ENCODE measurements at regions not wholly inside any gene's neighbourhood (a gene's known extent, or its start where the extent isn't known, plus 50 kb on each side); places are given as distances from the start of the nearest gene placed in this dataset.

DNA sequence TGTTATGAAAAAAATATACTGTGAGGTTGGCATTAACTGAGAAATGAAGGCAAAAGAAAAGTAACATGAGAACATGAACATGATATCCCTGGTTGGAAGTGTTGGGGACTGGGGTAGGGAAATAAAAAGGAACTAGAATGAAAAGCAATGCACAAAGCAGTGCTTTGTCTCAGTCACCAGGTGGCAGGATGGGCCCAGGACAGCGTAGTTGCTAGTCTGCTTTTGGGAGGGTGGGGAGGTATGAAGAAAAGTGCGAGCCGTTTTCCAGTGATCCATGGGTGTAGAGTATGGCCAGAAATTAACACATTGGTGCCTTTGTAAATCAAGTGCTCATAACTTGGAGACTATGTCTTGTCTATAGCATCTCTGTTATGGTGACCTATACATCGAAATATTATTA is 662.5 kb upstream of the SALL1 start:
- ChIA-PET POLR2A (no interaction called here), CTCF (interaction anchor here (0.8 kb wide), 1 partner anchor 169 kb away, joined by 3 read pairs; no protein-coding TSS in a partner anchor)
- no peaks in the 10 kb centered on the region for H3K36me3 ChIP-seq (ENCODE audit: control insufficient read depth, insufficient read depth, low read length)
- TF ChIP-seq, protein P1, sequence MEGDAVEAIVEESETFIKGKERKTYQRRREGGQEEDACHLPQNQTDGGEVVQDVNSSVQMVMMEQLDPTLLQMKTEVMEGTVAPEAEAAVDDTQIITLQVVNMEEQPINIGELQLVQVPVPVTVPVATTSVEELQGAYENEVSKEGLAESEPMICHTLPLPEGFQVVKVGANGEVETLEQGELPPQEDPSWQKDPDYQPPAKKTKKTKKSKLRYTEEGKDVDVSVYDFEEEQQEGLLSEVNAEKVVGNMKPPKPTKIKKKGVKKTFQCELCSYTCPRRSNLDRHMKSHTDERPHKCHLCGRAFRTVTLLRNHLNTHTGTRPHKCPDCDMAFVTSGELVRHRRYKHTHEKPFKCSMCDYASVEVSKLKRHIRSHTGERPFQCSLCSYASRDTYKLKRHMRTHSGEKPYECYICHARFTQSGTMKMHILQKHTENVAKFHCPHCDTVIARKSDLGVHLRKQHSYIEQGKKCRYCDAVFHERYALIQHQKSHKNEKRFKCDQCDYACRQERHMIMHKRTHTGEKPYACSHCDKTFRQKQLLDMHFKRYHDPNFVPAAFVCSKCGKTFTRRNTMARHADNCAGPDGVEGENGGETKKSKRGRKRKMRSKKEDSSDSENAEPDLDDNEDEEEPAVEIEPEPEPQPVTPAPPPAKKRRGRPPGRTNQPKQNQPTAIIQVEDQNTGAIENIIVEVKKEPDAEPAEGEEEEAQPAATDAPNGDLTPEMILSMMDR (IDR thresholded peaks at IDR 0.05; ENCODE audit: insufficient read depth, low read depth, low read length): no peak
- no peak for DNase-seq (ENCODE audit: low read depth)
- no peaks in the 10 kb centered on the region for H3K27me3 ChIP-seq (ENCODE audit: control insufficient read depth, insufficient read depth, low read length)
- H3K4me3 ChIP-seq (ENCODE audit: low read depth, low read length): no peak overlapping the region

DNA sequence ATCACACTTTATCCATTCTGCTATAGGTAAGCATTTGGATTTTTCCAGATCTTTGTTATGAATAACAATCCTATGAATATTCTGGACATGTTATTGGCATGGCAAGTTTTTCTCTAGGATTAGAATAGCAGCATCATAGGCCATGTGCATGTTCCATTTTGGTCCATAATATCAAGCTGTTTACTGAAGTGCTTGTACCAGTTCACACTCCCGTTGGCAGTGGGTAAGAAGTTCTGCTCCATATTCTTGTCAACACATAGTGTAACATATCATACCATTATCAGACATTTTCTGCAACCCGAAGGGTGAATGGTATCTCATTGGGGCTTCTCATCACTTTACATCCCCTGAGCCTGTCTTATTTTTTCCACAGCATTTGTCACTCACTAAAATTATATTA is 661.9 kb upstream of the SALL1 start:
- CTCF ChIA-PET: no interaction called here
- Histone ChIP-seq H3K4me3 (ENCODE audit: low read depth, low read length) (no peak overlapping the region), H3K27me3 (ENCODE audit: control insufficient read depth, insufficient read depth, low read length) (no peaks in the 10 kb centered on the region), H3K36me3 (ENCODE audit: control insufficient read depth, insufficient read depth, low read length) (no peaks in the 10 kb centered on the region)
- POLR2A ChIA-PET: no interaction called here
- TF ChIP-seq, protein P1 (IDR thresholded peaks at IDR 0.05; ENCODE audit: insufficient read depth, low read depth, low read length): no peak
- DNase-seq (ENCODE audit: low read depth): no peak

DNA sequence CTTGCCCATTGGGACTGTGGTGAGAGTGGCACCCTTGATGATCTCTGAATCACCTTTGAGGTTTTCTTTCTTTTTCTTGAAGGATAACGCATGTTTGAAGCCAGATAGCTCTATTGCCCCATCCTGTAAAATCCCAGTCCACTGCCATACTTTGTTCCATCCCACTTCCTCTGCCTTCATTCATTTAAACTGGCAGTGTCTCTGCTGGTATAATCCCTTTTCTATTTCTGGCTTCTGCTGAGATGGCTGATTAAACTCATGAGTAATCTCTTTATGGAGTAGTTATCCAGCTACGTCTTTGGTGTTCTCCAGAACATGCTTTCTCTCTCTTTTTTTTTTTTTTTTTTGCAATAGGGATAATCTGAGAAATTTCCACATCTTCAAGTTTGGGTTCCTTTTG is 656.5 kb upstream of the SALL1 start:
- H3K36me3 ChIP-seq (ENCODE audit: control insufficient read depth, insufficient read depth, low read length): no peaks in the 10 kb centered on the region
- no peak for DNase-seq (ENCODE audit: low read depth)
- CTCF ChIA-PET: interaction anchor here (1.0 kb wide), 1 partner anchor 10 kb away, joined by 4 read pairs; no protein-coding TSS in a partner anchor
- no peaks in the 10 kb centered on the region for H3K27me3 ChIP-seq (ENCODE audit: control insufficient read depth, insufficient read depth, low read length)
- TF ChIP-seq, protein P1 (IDR thresholded peaks at IDR 0.05; ENCODE audit: insufficient read depth, low read depth, low read length): no peak
- POLR2A ChIA-PET: no interaction called here
- H3K4me3 ChIP-seq (ENCODE audit: low read depth, low read length): no peak overlapping the region

DNA sequence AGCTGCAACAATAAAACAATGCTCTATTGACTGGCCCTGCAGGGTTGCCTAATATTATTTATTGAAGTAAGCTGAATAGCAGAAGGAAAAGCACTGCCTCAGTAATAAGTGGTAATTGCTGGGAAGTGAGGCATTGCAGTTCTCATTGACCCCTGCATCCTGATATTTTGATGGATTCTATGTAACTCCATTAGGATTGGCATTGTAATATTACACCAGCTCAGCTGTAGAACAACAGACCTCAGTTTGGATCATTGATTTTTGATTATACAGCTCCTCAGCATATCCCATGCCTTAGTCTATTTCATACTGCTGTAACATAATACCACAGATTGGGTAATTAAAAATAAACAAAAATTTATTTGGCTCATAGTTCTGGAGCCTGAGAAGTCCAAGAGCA is 650.6 kb upstream of the SALL1 start:
- TF ChIP-seq, protein P1 (IDR thresholded peaks at IDR 0.05; ENCODE audit: insufficient read depth, low read depth, low read length): no peak
- no peak for DNase-seq (ENCODE audit: low read depth)
- Histone ChIP-seq H3K36me3 (ENCODE audit: control insufficient read depth, insufficient read depth, low read length) (no peaks in the 10 kb centered on the region), H3K27me3 (ENCODE audit: control insufficient read depth, insufficient read depth, low read length) (no peaks in the 10 kb centered on the region), H3K4me3 (ENCODE audit: low read depth, low read length) (no peak overlapping the region)
- ChIA-PET POLR2A (no interaction called here), CTCF (interaction anchor here (0.7 kb wide), 1 partner anchor 170 kb away, joined by 3 read pairs; no protein-coding TSS in a partner anchor)

DNA sequence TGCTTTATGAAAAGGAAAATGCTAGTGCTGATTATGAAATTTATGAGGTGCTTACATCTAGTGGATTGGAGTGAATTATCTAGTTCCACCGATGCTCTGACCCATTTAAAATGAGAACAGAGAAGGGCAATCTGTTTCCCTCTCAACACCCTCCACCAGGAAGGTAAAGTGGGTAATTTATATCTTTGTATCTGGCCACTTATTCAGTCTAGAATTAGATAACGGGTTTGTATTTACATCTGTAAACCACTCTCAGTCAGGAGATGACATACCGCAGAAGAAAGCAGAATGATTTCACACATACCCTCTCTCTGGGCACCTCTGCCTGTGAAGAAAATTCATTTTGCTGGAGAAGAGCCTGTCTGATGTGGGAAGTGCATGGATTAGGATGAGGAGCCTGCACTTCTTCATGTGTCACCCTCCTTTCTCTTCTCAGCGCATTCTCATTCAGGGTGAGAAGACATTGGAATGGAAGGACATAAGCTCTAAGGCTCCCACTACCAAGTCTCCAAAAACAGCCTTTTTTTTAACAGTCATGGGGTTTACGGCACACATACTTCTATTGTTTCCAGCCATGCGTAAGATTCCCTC is 646.7 kb upstream of the SALL1 start:
- Histone ChIP-seq H3K27me3 (ENCODE audit: control insufficient read depth, insufficient read depth, low read length) (no peaks in the 10 kb centered on the region), H3K4me3 (ENCODE audit: low read depth, low read length) (no peak overlapping the region), H3K36me3 (ENCODE audit: control insufficient read depth, insufficient read depth, low read length) (no peaks in the 10 kb centered on the region)
- no peak for DNase-seq (ENCODE audit: low read depth)
- POLR2A ChIA-PET: no interaction called here
- CTCF ChIA-PET: no interaction called here
- TF ChIP-seq, protein P1 (IDR thresholded peaks at IDR 0.05; ENCODE audit: insufficient read depth, low read depth, low read length): no peak

Measured in BJ (cell line).